ENCODE measurements at regions not wholly inside any gene's neighbourhood (a gene's known extent, or its start where the extent isn't known, plus 50 kb on each side); places are given as distances from the start of the nearest gene placed in this dataset.
"Not testable (repeated sequence)": the region's sequence is repeated elsewhere in the genome, so short reads cannot be mapped to it uniquely, and the experiment has no call there.

GRCh38 chr3:81871358-81872155, 110.1 kb upstream of the GBE1 start:
- DNase-seq (no peak), ATAC-seq (no peak)
- intact Hi-C loops (cut with DNase I), result no loop called here
- H3K27ac ChIP-seq, result no peak overlapping the region
- no peaks in the 10 kb centered on the region for H3K4me1 ChIP-seq
- H3K27me3 ChIP-seq, result no peaks in the 10 kb centered on the region
- H3K9me3 ChIP-seq, result no peaks in the 10 kb centered on the region
- H3K4me3 ChIP-seq, result no peak overlapping the region
- H3K36me3 ChIP-seq, result no peaks in the 10 kb centered on the region
- TF ChIP-seq CTCF (IDR thresholded peaks at IDR 0.05), result peak; percentile 25

GRCh38 chr3:81869382-81869781, 107.9 kb upstream of the GBE1 start:
- H3K4me3 ChIP-seq, result no peak overlapping the region
- intact Hi-C loops (cut with DNase I), result no loop called here
- H3K9me3 ChIP-seq, result no peaks in the 10 kb centered on the region
- DNase-seq, result no peak
- no peak for TF ChIP-seq CTCF (IDR thresholded peaks at IDR 0.05)
- H3K4me1 ChIP-seq, result no peaks in the 10 kb centered on the region
- no peaks in the 10 kb centered on the region for H3K36me3 ChIP-seq
- no peak for ATAC-seq
- no peaks in the 10 kb centered on the region for H3K27me3 ChIP-seq
- no peak overlapping the region for H3K27ac ChIP-seq

GRCh38 chr3:81868597-81868996, 107.2 kb upstream of the GBE1 start:
- H3K4me1 ChIP-seq, result no peaks in the 10 kb centered on the region
- H3K27me3 ChIP-seq, result no peaks in the 10 kb centered on the region
- H3K4me3 ChIP-seq, result no peak overlapping the region
- intact Hi-C loops (cut with DNase I), result no loop called here
- no peak for ATAC-seq
- H3K36me3 ChIP-seq, result no peaks in the 10 kb centered on the region
- H3K27ac ChIP-seq, result no peak overlapping the region
- TF ChIP-seq CTCF (IDR thresholded peaks at IDR 0.05), result no peak
- DNase-seq, result no peak
- H3K9me3 ChIP-seq, result no peaks in the 10 kb centered on the region

- ATAC-seq (no peak), DNase-seq (no peak)
- intact Hi-C loops (cut with DNase I), result no loop called here
- no peaks in the 10 kb centered on the region for H3K4me1 ChIP-seq
- no peaks in the 10 kb centered on the region for H3K36me3 ChIP-seq
- H3K9me3 ChIP-seq, result no peaks in the 10 kb centered on the region
- no peak for TF ChIP-seq CTCF (IDR thresholded peaks at IDR 0.05)
- no peak overlapping the region for H3K4me3 ChIP-seq
- no peaks in the 10 kb centered on the region for H3K27me3 ChIP-seq
- no peak overlapping the region for H3K27ac ChIP-seq
These were observed 106.4 kb upstream of the GBE1 start for GRCh38 chr3:81867875-81868274.

GRCh38 chr3:81865164-81865563, 103.7 kb upstream of the GBE1 start:
- H3K36me3 ChIP-seq, ATAC-seq: not testable (repeated sequence)

GRCh38 chr3:81864272-81864671, 102.8 kb upstream of the GBE1 start:
- Histone ChIP-seq H3K36me3 (no peaks in the 10 kb centered on the region), H3K27ac (no peak overlapping the region), H3K4me3 (no peak overlapping the region), H3K9me3 (no peaks in the 10 kb centered on the region), H3K27me3 (no peaks in the 10 kb centered on the region), H3K4me1 (no peaks in the 10 kb centered on the region)
- ATAC-seq, result peak; percentile 53
- DNase-seq, result no peak
- no peak for TF ChIP-seq CTCF (IDR thresholded peaks at IDR 0.05)
- intact Hi-C loops (cut with DNase I), result no loop called here

More at GRCh38 chr3:81865164-81865563, 103.7 kb upstream of the GBE1 start:
- intact Hi-C loops (cut with DNase I); H3K27me3 ChIP-seq; DNase-seq; H3K4me1 ChIP-seq; H3K27ac ChIP-seq; H3K9me3 ChIP-seq; H3K4me3 ChIP-seq: not testable (repeated sequence)
